Kidney (tissue), 13 donors: ENCODE measurements at regions not wholly inside any gene's neighbourhood (a gene's known extent, or its start where the extent isn't known, plus 50 kb on each side); places are given as distances from the start of the nearest gene placed in this dataset.

ENCODE experiments used
- DNase-seq, 5 donors: peaks; one replicate each; pipeline ENCODE4 v3.0.0-alpha.2; 2013 to 2020
- FAIRE-seq: peaks from 2 replicates; lab custom pipeline; 2012; peaks lifted over from hg19 to GRCh38; lab: Jason Lieb, UNC
- H3K27ac ChIP-seq, 2 donors: one replicate each; pipeline ENCODE4 v1.7.0; 2013; ENCODE audit warnings: low read depth in 2 of 2, low read length in 2 of 2, inconsistent platforms in 1 of 2
- H3K27me3 ChIP-seq: one replicate; pipeline ENCODE4 v1.7.1; 2013; ENCODE audit warnings: low read length, inconsistent platforms; ENCODE audit not compliant: control insufficient read depth, insufficient read depth
- H3K36me3 ChIP-seq, 3 donors: one replicate each; pipeline versions ENCODE4 v1.7.0 to v1.7.1; 2013; ENCODE audit warnings: low read length in 3 of 3, control low read depth in 1 of 3, inconsistent platforms in 1 of 3; ENCODE audit not compliant: insufficient read depth in 3 of 3, control insufficient read depth in 2 of 3
- H3K4me1 ChIP-seq, 3 donors: one replicate each; pipeline versions ENCODE4 v1.7.0 to v1.7.1; 2013; ENCODE audit warnings: low read length in 3 of 3, inconsistent platforms in 1 of 3, low read depth in 1 of 3; ENCODE audit not compliant: control insufficient read depth in 2 of 3, insufficient read depth in 2 of 3
- H3K4me3 ChIP-seq, 3 donors: one replicate each; pipeline versions ENCODE4 v1.7.0 to v1.8.1; 2013; ENCODE audit warnings: low read length in 3 of 3, control low read depth in 1 of 3, inconsistent platforms in 1 of 3
- H3K9ac ChIP-seq, 3 donors: one replicate each; pipeline versions ENCODE4 v1.7.0 to v1.7.1; 2013; ENCODE audit warnings: low read length in 3 of 3, control low read depth in 1 of 3, inconsistent platforms in 1 of 3
- H3K9me3 ChIP-seq, 3 donors: one replicate each; pipeline versions ENCODE4 v1.7.0 to v1.7.1; 2013; ENCODE audit warnings: low read length in 3 of 3, control low read depth in 1 of 3, inconsistent platforms in 1 of 3; ENCODE audit not compliant: control insufficient read depth in 2 of 3, insufficient read depth in 1 of 3
- CTCF ChIP-seq: IDR thresholded peaks from 3 replicates; pipeline ENCODE4 v1.5.1; 2012; ENCODE audit warnings: mild to moderate bottlenecking, moderate library complexity, borderline replicate concordance; ENCODE audit not compliant: insufficient read depth; ENCODE audit errors: extremely low read depth
- intact Hi-C: fragments of 100-400 bp; cut with DNase I; formaldehyde crosslinking; loops from one replicate; pipeline ENCODE4 v1.11.1; 2022
- donor health status: control.
- donor health status: control.
- donor health status: control.
- donor health status: control.
- donor health status: control.
- donor health status: DM: yes; HTN: yes; CAD: no.
- donor health status: Normal renal cell carcinoma (clear cell type).

GRCh38 chr13:91001371-91001770 is 346.1 kb upstream of the MIR17HG start:
- FAIRE-seq: no peak
- H3K4me3 ChIP-seq: no peak overlapping the region
- no peaks in the 10 kb centered on the region for H3K36me3 ChIP-seq
- H3K4me1 ChIP-seq: no peaks in the 10 kb centered on the region
- DNase-seq: no peak
- intact Hi-C loops: no loop called here
- no peak for TF ChIP-seq CTCF
- no peak overlapping the region for H3K27ac ChIP-seq
- H3K9ac ChIP-seq: no peak overlapping the region
- no peaks in the 10 kb centered on the region for H3K27me3 ChIP-seq
- H3K9me3 ChIP-seq: no peaks in the 10 kb centered on the region

- Histone ChIP-seq H3K27ac (no peak overlapping the region), H3K4me1 (no peaks in the 10 kb centered on the region), H3K27me3 (no peaks in the 10 kb centered on the region), H3K4me3 (no peak overlapping the region), H3K9me3 (no peaks in the 10 kb centered on the region), H3K36me3 (no peaks in the 10 kb centered on the region), H3K9ac (no peak overlapping the region)
- no peak for TF ChIP-seq CTCF
- DNase-seq (peak in 1 of 5 donors; percentile 5), FAIRE-seq (no peak)
- intact Hi-C loops: no loop called here
These were observed 332.8 kb upstream of the MIR17HG start for GRCh38 chr13:91014696-91015095.

DNA sequence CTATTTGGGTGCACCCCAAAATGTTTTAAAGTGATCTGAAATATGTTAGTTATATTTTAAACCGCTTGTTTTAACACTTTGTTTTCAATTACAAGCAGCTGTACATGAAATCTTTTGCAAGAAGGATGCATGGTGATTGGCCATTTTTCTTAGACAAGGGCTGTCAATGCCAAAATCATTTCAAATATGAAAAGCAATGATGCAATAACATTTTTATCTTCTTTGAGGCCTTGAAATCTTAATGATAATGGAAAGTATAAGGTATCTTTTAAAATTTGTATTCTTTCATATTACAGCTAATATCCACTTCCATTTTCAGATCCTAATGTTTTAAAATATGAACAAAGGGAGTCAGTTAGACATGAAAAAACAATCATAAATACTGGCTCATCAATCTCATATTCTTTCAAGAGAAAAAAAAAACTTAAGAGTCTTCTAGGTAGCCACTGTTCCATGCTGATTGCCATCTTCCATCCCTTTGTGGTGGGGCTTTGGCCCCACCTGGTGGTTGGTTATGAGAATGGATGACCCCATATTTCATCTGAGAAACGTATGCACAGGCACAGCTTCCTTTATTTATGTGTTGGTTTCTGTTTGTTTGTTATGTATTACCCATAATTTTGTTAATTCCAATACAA is 330.3 kb upstream of the MIR17HG start:
- Histone ChIP-seq H3K4me1 (no peaks in the 10 kb centered on the region), H3K36me3 (no peaks in the 10 kb centered on the region), H3K27ac (no peak overlapping the region), H3K9me3 (no peaks in the 10 kb centered on the region), H3K27me3 (no peaks in the 10 kb centered on the region), H3K9ac (no peak overlapping the region), H3K4me3 (no peak overlapping the region)
- DNase-seq (peak in 4 of 5 donors; percentile 33 to 51 (median 40)), FAIRE-seq (no peak)
- TF ChIP-seq CTCF: peak; percentile 56
- intact Hi-C loops: no loop called here

DNA sequence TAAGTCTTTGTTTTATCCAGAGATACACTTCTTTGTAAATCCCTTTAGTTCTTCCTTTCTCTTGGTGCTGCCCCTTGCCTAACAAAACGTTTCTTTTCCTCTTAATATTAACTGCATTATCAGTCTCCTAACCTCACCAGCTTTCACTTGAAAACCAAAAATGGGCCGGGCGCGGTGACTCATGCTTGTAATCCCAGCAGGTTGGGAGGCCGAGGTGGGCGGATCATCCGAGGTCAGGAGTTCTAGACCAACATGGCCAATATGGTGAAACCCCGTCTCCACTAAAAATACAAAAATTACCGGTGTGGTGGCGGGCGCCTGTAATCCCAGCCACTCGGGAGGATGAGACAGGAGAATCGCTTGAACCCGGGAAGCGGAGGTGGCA is 329.8 kb upstream of the MIR17HG start:
- H3K4me3 ChIP-seq: no peak overlapping the region

More for the DNA sequence above, 329.8 kb upstream of the MIR17HG start:
- H3K9ac ChIP-seq: no peak overlapping the region
- H3K27ac ChIP-seq: no peak overlapping the region
- intact Hi-C loops: no loop called here
- H3K4me1 ChIP-seq: no peaks in the 10 kb centered on the region
- no peak for FAIRE-seq
- no peak for TF ChIP-seq CTCF
- peak in 1 of 5 donors; percentile 43 for DNase-seq
- H3K27me3 ChIP-seq: no peaks in the 10 kb centered on the region
- no peaks in the 10 kb centered on the region for H3K9me3 ChIP-seq
- H3K36me3 ChIP-seq: no peaks in the 10 kb centered on the region
